CD4-positive, CD25-positive, alpha-beta regulatory T cell (primary cell): ENCODE measurements at regions not wholly inside any gene's neighbourhood (a gene's known extent, or its start where the extent isn't known, plus 50 kb on each side); places are given as distances from the start of the nearest gene placed in this dataset.

ENCODE experiments used
- ATAC-seq, 2 donors: fragments of 150-1000 bp; cut with Tn5 transposase; one replicate each; pipeline ENCODE4 v1.10.0; 2021; ENCODE audit warnings: low read depth in 2 of 2, moderate number of reproducible peaks in 2 of 2, moderate library complexity in 1 of 2
- DNase-seq, 3 donors: peaks; one replicate each; pipeline versions ENCODE4 v3.0.0 to v3.0.0-alpha.2; 2012 to 2022; ENCODE audit warnings: mixed read lengths in 1 of 3
- H3K27ac ChIP-seq: one replicate; pipeline ENCODE4 v1.7.0; 2013; ENCODE audit warnings: mild to moderate bottlenecking, low read length; ENCODE audit not compliant: insufficient read depth, poor library complexity, severe bottlenecking
- H3K27me3 ChIP-seq: one replicate; pipeline ENCODE4 v1.7.0; 2013; ENCODE audit warnings: low read length; ENCODE audit not compliant: control insufficient read depth, insufficient read depth
- H3K36me3 ChIP-seq: one replicate; pipeline ENCODE4 v1.7.0; 2013; ENCODE audit warnings: mild to moderate bottlenecking, low read length, moderate library complexity; ENCODE audit not compliant: control insufficient read depth, insufficient read depth
- H3K4me1 ChIP-seq: 2 replicates; pipeline ENCODE4 v1.7.0; 2013; ENCODE audit warnings: mild to moderate bottlenecking, low read length; ENCODE audit not compliant: insufficient read depth, control insufficient read depth, poor library complexity, severe bottlenecking
- H3K4me3 ChIP-seq: one replicate; pipeline ENCODE4 v1.7.0; 2013; ENCODE audit warnings: low read depth, mild to moderate bottlenecking, low read length, moderate library complexity
- H3K9me3 ChIP-seq, 2 experiments: 1 replicate in 1 of 2; 2 replicates in 1 of 2; pipeline ENCODE4 v1.7.0; 2013; ENCODE audit warnings: low read length in 2 of 2, mild to moderate bottlenecking in 1 of 2, moderate library complexity in 1 of 2; ENCODE audit not compliant: control insufficient read depth in 2 of 2
- H3K27ac Mint-ChIP-seq, 3 donors: one replicate each; pipeline ENCODE4 v1.8.0; 2020 to 2022; ENCODE audit warnings: mild to moderate bottlenecking in 3 of 3, mixed read lengths in 3 of 3, moderate library complexity in 2 of 3
- H3K27me3 Mint-ChIP-seq: one replicate; pipeline ENCODE4 v1.8.0; 2022; ENCODE audit warnings: mild to moderate bottlenecking, mixed read lengths
- H3K36me3 Mint-ChIP-seq: one replicate; pipeline ENCODE4 v1.8.0; 2020; ENCODE audit warnings: mixed read lengths
- H3K4me1 Mint-ChIP-seq, 4 donors: one replicate each; pipeline ENCODE4 v1.8.0; 2020 to 2022; ENCODE audit warnings: mixed read lengths in 4 of 4, mild to moderate bottlenecking in 1 of 4
- H3K4me3 Mint-ChIP-seq, 4 donors: one replicate each; pipeline ENCODE4 v1.8.0; 2020 to 2022; ENCODE audit warnings: mild to moderate bottlenecking in 4 of 4, mixed read lengths in 4 of 4, moderate library complexity in 3 of 4
- H3K9me3 Mint-ChIP-seq, 7 donors: one replicate each; pipeline ENCODE4 v1.8.0; 2020 to 2022; ENCODE audit warnings: mixed read lengths in 7 of 7, mild to moderate bottlenecking in 3 of 7, moderate library complexity in 2 of 7

DNA sequence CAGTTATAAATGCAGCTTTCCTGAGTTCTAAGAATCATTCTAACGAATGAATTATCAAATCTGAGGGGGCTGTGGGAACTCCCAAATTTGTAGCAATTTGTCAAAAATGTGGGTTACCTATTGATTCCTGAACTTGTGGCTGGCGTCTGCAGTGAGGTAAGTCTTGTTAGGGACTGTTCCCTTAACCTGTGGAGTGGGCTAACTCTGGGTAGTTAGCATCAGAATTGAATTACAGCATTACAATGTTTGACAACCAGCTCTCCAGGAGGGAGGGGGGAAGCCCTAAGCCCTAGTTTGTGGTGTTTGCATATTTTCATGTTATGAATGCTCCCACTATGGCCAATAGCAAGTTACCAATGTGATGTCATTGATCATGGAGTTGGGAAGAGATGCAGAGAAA, 65.9 kb upstream of the STT3B start:
- H3K9me3 Mint-ChIP-seq: peaks cover 0 to 2% (median 0%) of the 10 kb centered on the region in 7 donors
- no peak overlapping the region for H3K4me3 Mint-ChIP-seq
- no peaks in the 10 kb centered on the region for H3K27me3 Mint-ChIP-seq
- H3K36me3 ChIP-seq: no peaks in the 10 kb centered on the region
- peaks cover 0 to 20% (median 9%) of the 10 kb centered on the region in 4 donors for H3K4me1 Mint-ChIP-seq
- no peak overlapping the region for H3K4me3 ChIP-seq
- no peak for ATAC-seq
- peaks cover 14% of the 10 kb centered on the region for H3K4me1 ChIP-seq
- H3K27ac ChIP-seq: no peak overlapping the region
- H3K9me3 ChIP-seq: no peaks in the 10 kb centered on the region
- H3K36me3 Mint-ChIP-seq: no peaks in the 10 kb centered on the region
- H3K27me3 ChIP-seq: no peaks in the 10 kb centered on the region
- no peak overlapping the region for H3K27ac Mint-ChIP-seq
- DNase-seq: no peak

DNA sequence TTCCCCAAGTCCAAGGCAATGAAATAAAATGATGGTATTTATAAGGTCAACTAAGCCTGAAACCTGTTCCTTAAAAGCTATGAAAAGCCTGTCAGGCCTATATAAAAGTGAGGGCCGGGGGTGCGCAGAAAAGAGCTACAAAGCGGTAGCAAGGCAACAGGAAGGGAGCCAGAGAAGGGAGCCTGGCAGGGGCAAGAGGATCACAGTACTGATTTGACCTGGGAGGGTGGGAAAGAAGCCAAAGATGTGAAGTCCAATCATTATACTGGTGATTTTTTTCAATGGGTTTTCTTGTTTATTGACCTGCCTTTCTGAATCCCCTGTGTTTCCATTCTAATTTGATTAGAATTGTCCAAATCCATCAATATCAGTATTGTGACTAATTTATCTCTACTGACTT, 64.3 kb upstream of the STT3B start:
- no peak for DNase-seq
- Mint-ChIP-seq H3K36me3 (no peaks in the 10 kb centered on the region), H3K9me3 (peaks cover 0 to 4% (median 2%) of the 10 kb centered on the region in 7 donors), H3K27me3 (no peaks in the 10 kb centered on the region), H3K4me3 (no peak overlapping the region), H3K27ac (peak overlapping the region in 1 of 3 donors; percentile 35), H3K4me1 (peaks cover 0 to 4% (median 2%) of the 10 kb centered on the region in 4 donors)
- ATAC-seq: no peak
- Histone ChIP-seq H3K9me3 (no peaks in the 10 kb centered on the region), H3K4me3 (no peak overlapping the region), H3K27me3 (no peaks in the 10 kb centered on the region), H3K27ac (no peak overlapping the region), H3K4me1 (no peaks in the 10 kb centered on the region), H3K36me3 (no peaks in the 10 kb centered on the region)

DNA sequence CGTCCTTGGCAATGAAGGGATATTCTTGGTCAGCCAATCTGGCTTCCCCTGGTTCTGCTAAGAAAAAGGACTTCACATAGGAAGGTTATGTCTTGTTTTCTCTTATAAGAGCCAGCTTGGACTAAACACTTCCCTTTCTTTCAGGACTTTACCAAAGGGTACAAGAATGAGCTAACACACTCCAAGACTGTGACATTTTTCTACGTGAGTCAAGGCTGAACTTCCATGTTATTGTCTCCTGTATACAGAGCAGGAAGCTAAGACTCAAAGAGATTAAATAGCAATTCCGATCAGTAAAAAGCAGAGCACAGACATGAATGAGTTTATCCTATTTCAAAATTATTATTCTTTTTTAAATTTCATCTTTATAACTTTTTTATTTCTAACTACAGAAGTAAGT, 63.3 kb upstream of the STT3B start:
- H3K36me3 ChIP-seq: no peaks in the 10 kb centered on the region
- no peaks in the 10 kb centered on the region for H3K4me1 ChIP-seq
- Mint-ChIP-seq H3K4me1 (peaks cover 0 to 4% (median 0%) of the 10 kb centered on the region in 4 donors), H3K36me3 (no peaks in the 10 kb centered on the region), H3K27me3 (no peaks in the 10 kb centered on the region), H3K4me3 (no peak overlapping the region), H3K9me3 (peaks cover 0 to 4% (median 2%) of the 10 kb centered on the region in 7 donors), H3K27ac (no peak overlapping the region)
- DNase-seq (no peak), ATAC-seq (no peak)
- H3K27me3 ChIP-seq: no peaks in the 10 kb centered on the region
- no peak overlapping the region for H3K4me3 ChIP-seq
- H3K27ac ChIP-seq: no peak overlapping the region
- no peaks in the 10 kb centered on the region for H3K9me3 ChIP-seq

DNA sequence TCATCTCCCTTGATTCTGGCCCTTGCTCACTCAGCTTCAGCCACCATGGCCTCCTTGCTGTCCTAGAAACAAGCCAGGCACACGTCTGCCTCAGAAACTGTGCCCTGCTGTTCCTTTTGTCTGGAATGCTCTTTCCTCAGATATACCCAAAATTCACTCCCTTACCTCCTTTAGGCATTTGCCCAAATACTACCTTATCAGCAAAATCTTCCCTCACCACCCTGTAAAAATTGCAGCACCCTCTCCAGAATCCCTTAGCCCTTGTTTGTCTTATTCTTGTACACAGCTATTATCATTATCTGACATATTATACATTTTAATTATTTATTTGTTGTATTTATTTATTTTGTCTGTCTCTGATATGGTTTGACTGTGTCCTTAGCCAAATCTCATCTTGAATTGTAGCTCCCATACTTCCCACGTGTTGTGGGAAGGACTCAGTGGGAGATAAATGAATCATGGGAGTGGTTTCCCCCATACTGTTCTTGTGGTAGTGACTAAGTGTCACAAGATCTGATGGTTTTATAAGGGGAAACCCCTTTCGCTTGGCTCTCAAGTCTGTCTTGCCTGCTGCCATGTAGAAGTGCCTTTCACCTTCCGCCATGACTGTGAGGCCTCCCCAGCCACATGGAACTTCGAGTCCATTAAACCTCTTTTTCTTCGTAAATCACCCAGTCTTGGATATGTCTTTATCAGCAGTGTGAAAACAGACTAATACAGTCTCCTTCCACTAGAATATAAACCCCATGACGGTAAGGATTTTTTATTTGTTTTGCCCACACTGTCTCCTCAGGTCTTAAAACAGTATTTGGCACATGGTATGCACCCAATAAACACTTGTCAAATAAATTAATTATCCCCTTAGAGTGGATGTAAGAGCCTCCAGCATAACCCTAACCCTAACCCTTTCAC, 60.0 kb upstream of the STT3B start:
- Histone ChIP-seq H3K36me3 (no peaks in the 10 kb centered on the region), H3K9me3 (no peaks in the 10 kb centered on the region), H3K27me3 (no peaks in the 10 kb centered on the region), H3K4me3 (no peak overlapping the region), H3K4me1 (no peaks in the 10 kb centered on the region), H3K27ac (no peak overlapping the region)
- no peak overlapping the region for H3K4me3 Mint-ChIP-seq
- DNase-seq: no peak
- no peaks in the 10 kb centered on the region for H3K27me3 Mint-ChIP-seq
- no peak overlapping the region for H3K27ac Mint-ChIP-seq
- H3K9me3 Mint-ChIP-seq: peaks cover 0 to 6% (median 0%) of the 10 kb centered on the region in 7 donors
- H3K36me3 Mint-ChIP-seq: no peaks in the 10 kb centered on the region
- no peaks in the 10 kb centered on the region for H3K4me1 Mint-ChIP-seq
- ATAC-seq: peak in 1 of 2 donors; percentile 48

DNA sequence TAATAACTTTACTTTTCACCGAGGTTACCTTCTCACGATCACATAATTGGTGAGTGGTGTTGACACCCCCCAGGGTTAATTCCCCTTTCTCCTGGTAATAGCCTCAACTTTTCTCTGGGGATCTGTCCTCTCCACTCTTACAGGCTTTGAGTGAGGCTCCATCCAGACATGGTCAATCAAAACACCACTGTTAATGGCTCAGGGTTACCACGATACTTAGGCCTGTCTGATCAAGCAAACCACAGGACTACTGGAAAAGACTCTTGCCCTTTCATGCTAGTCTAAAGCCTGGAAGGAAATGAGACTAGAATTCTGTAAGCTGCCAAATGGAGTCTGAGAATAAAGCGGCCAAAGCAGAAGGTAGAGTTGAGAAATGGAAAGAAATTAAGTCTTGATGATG, 56.5 kb upstream of the STT3B start:
- no peak for ATAC-seq
- no peaks in the 10 kb centered on the region for H3K27me3 Mint-ChIP-seq
- H3K27ac Mint-ChIP-seq: no peak overlapping the region
- no peaks in the 10 kb centered on the region for H3K36me3 Mint-ChIP-seq
- no peak overlapping the region for H3K4me3 Mint-ChIP-seq
- Histone ChIP-seq H3K4me1 (no peaks in the 10 kb centered on the region), H3K27ac (no peak overlapping the region), H3K9me3 (no peaks in the 10 kb centered on the region), H3K27me3 (no peaks in the 10 kb centered on the region), H3K4me3 (no peak overlapping the region), H3K36me3 (no peaks in the 10 kb centered on the region)
- H3K9me3 Mint-ChIP-seq: peaks cover 0 to 9% (median 5%) of the 10 kb centered on the region in 7 donors
- no peak for DNase-seq
- no peaks in the 10 kb centered on the region for H3K4me1 Mint-ChIP-seq

DNA sequence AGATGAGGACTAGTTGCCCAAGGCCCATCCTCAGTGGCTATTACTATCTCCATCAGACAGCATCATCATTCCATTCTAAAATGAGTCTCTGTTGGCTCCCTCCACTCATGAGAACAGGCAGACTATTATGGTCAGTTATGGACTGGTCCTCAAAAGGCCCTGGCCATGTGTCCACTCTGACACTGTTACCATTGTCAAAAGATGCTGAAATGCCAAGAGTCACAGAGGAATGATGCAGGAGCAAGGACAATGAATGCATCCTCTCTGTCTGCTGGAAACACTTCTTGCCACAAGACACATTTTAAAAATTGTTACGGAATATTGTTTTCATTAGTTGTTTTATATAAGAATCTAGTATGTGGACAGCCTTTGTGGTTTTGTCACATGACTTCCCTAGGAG, 53.3 kb upstream of the STT3B start:
- Histone ChIP-seq H3K9me3 (no peaks in the 10 kb centered on the region), H3K27ac (no peak overlapping the region), H3K4me1 (no peaks in the 10 kb centered on the region), H3K4me3 (no peak overlapping the region), H3K27me3 (no peaks in the 10 kb centered on the region), H3K36me3 (no peaks in the 10 kb centered on the region)
- ATAC-seq (no peak), DNase-seq (no peak)
- Mint-ChIP-seq H3K36me3 (no peaks in the 10 kb centered on the region), H3K4me3 (no peak overlapping the region), H3K9me3 (peaks cover 0 to 9% (median 3%) of the 10 kb centered on the region in 7 donors), H3K4me1 (peaks cover 0 to 2% (median 0%) of the 10 kb centered on the region in 4 donors), H3K27me3 (no peaks in the 10 kb centered on the region), H3K27ac (no peak overlapping the region)

DNA sequence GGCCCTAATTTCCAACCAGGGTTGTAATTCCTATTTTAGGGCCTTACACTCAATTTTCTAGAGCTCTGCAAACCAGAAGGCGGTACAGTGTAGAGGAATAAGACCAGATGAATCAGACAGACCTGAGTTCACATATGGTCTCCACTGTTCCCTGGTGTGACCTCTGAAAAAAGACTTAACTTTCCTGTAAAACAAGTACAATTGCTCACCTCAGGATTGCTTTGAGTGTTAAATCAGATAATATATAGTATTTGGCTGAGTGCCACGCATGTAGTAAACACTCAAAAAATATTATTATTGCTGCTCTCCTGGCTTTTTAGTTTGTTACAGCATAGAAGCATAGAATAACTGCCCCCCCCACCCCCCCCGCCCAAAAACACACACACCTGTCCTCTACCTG, 51.0 kb upstream of the STT3B start:
- H3K36me3 ChIP-seq: no peaks in the 10 kb centered on the region

More for the DNA sequence above, 51.0 kb upstream of the STT3B start:
- Mint-ChIP-seq H3K9me3 (peaks cover 0 to 9% (median 3%) of the 10 kb centered on the region in 7 donors), H3K36me3 (no peaks in the 10 kb centered on the region), H3K27me3 (no peaks in the 10 kb centered on the region), H3K4me3 (no peak overlapping the region), H3K4me1 (peaks cover 0 to 2% (median 0%) of the 10 kb centered on the region in 4 donors), H3K27ac (no peak overlapping the region)
- no peak for ATAC-seq
- Histone ChIP-seq H3K27me3 (no peaks in the 10 kb centered on the region), H3K4me3 (no peak overlapping the region), H3K9me3 (no peaks in the 10 kb centered on the region), H3K27ac (no peak overlapping the region), H3K4me1 (no peaks in the 10 kb centered on the region)
- DNase-seq: no peak
